SHP77 treated with DMSO at 0.1 percent for 48 hours (cell line): ENCODE measurements at regions not wholly inside any gene's neighbourhood (a gene's known extent, or its start where the extent isn't known, plus 50 kb on each side); places are given as distances from the start of the nearest gene placed in this dataset.

ENCODE experiments used
- DNase-seq: peaks from one replicate; lab custom pipeline; 2025; lab: John Stamatoyannopoulos, UW

- DNase-seq = no peak
Observed at GRCh38 chr9:18074041-18074440, 399.9 kb upstream of the ADAMTSL1 start.

- DNase-seq = no peak
Observed at GRCh38 chr9:18075253-18075952, 398.6 kb upstream of the ADAMTSL1 start.

- no peak for DNase-seq
Observed at GRCh38 chr9:18077941-18078678, 395.8 kb upstream of the ADAMTSL1 start.

GRCh38 chr9:18092138-18092537 is 381.8 kb upstream of the ADAMTSL1 start:
- DNase-seq = no peak

- DNase-seq = no peak
Observed at GRCh38 chr9:18106006-18106560, 367.9 kb upstream of the ADAMTSL1 start.

- no peak for DNase-seq
Observed at GRCh38 chr9:18109675-18110074, 364.3 kb upstream of the ADAMTSL1 start.

- DNase-seq = no peak
Observed at GRCh38 chr9:18111146-18111545, 362.8 kb upstream of the ADAMTSL1 start.

GRCh38 chr9:18114559-18115475 is 359.1 kb upstream of the ADAMTSL1 start:
- no peak for DNase-seq

- DNase-seq = no peak
Observed at GRCh38 chr9:18118268-18118667, 355.7 kb upstream of the ADAMTSL1 start.

GRCh38 chr9:18122171-18122570 is 351.8 kb upstream of the ADAMTSL1 start:
- no peak for DNase-seq

- no peak for DNase-seq
Observed at GRCh38 chr9:18124760-18125159, 349.2 kb upstream of the ADAMTSL1 start.

GRCh38 chr9:18126831-18127498 is 347.0 kb upstream of the ADAMTSL1 start:
- DNase-seq = no peak

- no peak for DNase-seq
Observed at GRCh38 chr9:18127499-18127875, 346.5 kb upstream of the ADAMTSL1 start.

GRCh38 chr9:18129809-18130334 is 344.1 kb upstream of the ADAMTSL1 start:
- DNase-seq = no peak

- no peak for DNase-seq
Observed at GRCh38 chr9:18136354-18136994, 337.5 kb upstream of the ADAMTSL1 start.

- DNase-seq = no peak
Observed at GRCh38 chr9:18137815-18138214, 336.1 kb upstream of the ADAMTSL1 start.

- no peak for DNase-seq
Observed at GRCh38 chr9:18138656-18139055, 335.3 kb upstream of the ADAMTSL1 start.

GRCh38 chr9:18141681-18142080 is 332.3 kb upstream of the ADAMTSL1 start:
- DNase-seq = no peak

- no peak for DNase-seq
Observed at GRCh38 chr9:18143073-18143745, 330.7 kb upstream of the ADAMTSL1 start.

- no peak for DNase-seq
Observed at GRCh38 chr9:18146329-18146728, 327.6 kb upstream of the ADAMTSL1 start.
